Activated naive CD4-positive, alpha-beta T cell treated with anti-CD3 and anti-CD28 coated beads, Interleukin-2, amount 50 U/mL, for 16 hours (primary cell): ENCODE measurements at regions not wholly inside any gene's neighbourhood (a gene's known extent, or its start where the extent isn't known, plus 50 kb on each side); places are given as distances from the start of the nearest gene placed in this dataset.
"Not testable (repeated sequence)": the region's sequence is repeated elsewhere in the genome, so short reads cannot be mapped to it uniquely, and the experiment has no call there.

ENCODE experiments used
- DNase-seq: peaks from one replicate; pipeline ENCODE4 v3.0.0-alpha.2; 2020

- no peak for DNase-seq
These were observed 65.7 kb upstream of the PKN2 start for GRCh38 chr1:88618331-88618730.

GRCh38 chr1:88623101-88623500 is 61.0 kb upstream of the PKN2 start:
- DNase-seq = not testable (repeated sequence)
